Tibial nerve (tissue), 4 donors: ENCODE measurements at regions not wholly inside any gene's neighbourhood (a gene's known extent, or its start where the extent isn't known, plus 50 kb on each side); places are given as distances from the start of the nearest gene placed in this dataset.

Source experiments
- EP300 ChIP-seq, 2 donors: sonication (generic); formaldehyde crosslinking; IDR thresholded peaks; one replicate each; pipeline ENCODE4 v1.6.1; 2017; ENCODE audit warnings: antibody characterized with exemption in 2 of 2, mild to moderate bottlenecking in 1 of 2
- POLR2A ChIP-seq, 2 donors: fragments of 450-650 bp; IDR thresholded peaks; one replicate each; pipeline ENCODE4 v1.6.1; 2017; ENCODE audit warnings: antibody characterized with exemption in 2 of 2, mild to moderate bottlenecking in 2 of 2, moderate library complexity in 2 of 2
- TF ChIP-seq, protein P1 (sequence below), 5 experiments: fragments of 200-600 bp in 3 of 5; fragments of 450-650 bp in 2 of 5; sonication (generic) in 3 of 5; IDR thresholded peaks; one replicate each; pipeline ENCODE4 v1.5.1; 2016 to 2019; ENCODE audit warnings: antibody characterized with exemption in 5 of 5, mild to moderate bottlenecking in 3 of 5, moderate library complexity in 2 of 5

DNA sequence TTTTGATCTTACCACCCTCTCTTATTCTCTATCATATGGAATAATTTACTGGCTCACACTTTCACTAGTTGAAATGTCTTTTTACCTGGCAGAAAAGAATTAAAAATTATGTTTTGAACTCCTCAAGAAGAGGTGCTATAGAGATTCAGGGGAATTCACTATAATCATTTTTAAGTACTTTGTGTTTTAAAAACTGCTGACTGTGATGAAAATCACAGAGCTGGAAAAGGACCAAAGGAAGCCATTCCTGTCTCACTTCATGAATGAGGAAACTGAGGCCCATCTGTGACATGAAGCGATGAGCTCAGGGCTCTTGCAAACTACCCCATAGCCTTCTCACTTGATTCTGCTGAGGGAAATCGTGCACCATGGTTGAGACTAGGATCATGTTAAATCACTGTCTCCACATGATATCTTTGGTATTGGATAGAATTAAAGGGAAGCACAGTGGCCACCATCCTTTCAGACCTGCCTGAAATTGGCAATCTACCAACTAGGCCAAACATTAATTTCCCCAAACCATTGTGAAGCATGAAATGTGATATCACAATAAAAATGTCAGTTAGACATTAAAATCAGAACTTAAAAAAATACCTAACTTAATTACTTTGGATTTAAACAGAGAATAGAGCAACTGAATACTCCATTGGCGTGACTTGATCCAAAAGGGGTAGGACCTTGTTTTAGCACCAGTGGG lies 141.0 kb downstream of the FZD1 start:
- TF ChIP-seq, protein P1, sequence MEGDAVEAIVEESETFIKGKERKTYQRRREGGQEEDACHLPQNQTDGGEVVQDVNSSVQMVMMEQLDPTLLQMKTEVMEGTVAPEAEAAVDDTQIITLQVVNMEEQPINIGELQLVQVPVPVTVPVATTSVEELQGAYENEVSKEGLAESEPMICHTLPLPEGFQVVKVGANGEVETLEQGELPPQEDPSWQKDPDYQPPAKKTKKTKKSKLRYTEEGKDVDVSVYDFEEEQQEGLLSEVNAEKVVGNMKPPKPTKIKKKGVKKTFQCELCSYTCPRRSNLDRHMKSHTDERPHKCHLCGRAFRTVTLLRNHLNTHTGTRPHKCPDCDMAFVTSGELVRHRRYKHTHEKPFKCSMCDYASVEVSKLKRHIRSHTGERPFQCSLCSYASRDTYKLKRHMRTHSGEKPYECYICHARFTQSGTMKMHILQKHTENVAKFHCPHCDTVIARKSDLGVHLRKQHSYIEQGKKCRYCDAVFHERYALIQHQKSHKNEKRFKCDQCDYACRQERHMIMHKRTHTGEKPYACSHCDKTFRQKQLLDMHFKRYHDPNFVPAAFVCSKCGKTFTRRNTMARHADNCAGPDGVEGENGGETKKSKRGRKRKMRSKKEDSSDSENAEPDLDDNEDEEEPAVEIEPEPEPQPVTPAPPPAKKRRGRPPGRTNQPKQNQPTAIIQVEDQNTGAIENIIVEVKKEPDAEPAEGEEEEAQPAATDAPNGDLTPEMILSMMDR (IDR thresholded peaks at IDR 0.05): no peak
- TF ChIP-seq EP300 (IDR thresholded peaks at IDR 0.05) (no peak), POLR2A (IDR thresholded peaks at IDR 0.05) (no peak)
